T-helper 1 cell treated with Interleukin-12 subunit alpha and Interleukin-12 subunit beta and Interleukin-4 antibody, amounts not matched to agents 30 μg/mL and 1 μg/mL, for 36 hours (primary cell): ENCODE measurements at regions not wholly inside any gene's neighbourhood (a gene's known extent, or its start where the extent isn't known, plus 50 kb on each side); places are given as distances from the start of the nearest gene placed in this dataset.
"Not testable (repeated sequence)": the region's sequence is repeated elsewhere in the genome, so short reads cannot be mapped to it uniquely, and the experiment has no call there.

ENCODE experiments used
- H3K27ac Mint-ChIP-seq: one replicate; pipeline ENCODE4 v1.8.0; 2021; ENCODE audit warnings: mild to moderate bottlenecking, mixed read lengths
- H3K27me3 Mint-ChIP-seq: one replicate; pipeline ENCODE4 v1.8.0; 2021; ENCODE audit warnings: low read depth, mixed read lengths
- H3K36me3 Mint-ChIP-seq: one replicate; pipeline ENCODE4 v1.8.0; 2021; ENCODE audit warnings: low read depth, mixed read lengths
- H3K4me1 Mint-ChIP-seq: one replicate; pipeline ENCODE4 v1.8.0; 2021; ENCODE audit warnings: low read depth, mixed read lengths
- H3K4me3 Mint-ChIP-seq: one replicate; pipeline ENCODE4 v1.8.0; 2021; ENCODE audit warnings: mild to moderate bottlenecking, moderate library complexity, mixed read lengths
- H3K9me3 Mint-ChIP-seq: one replicate; pipeline ENCODE4 v1.8.0; 2021; ENCODE audit warnings: mixed read lengths

GRCh38 chrX:121655276-121655675, 607.9 kb downstream of the GLUD2 start:
- Mint-ChIP-seq H3K36me3 (no peaks in the 10 kb centered on the region), H3K4me1 (no peaks in the 10 kb centered on the region), H3K27me3 (no peaks in the 10 kb centered on the region), H3K4me3 (no peak overlapping the region), H3K9me3 (no peaks in the 10 kb centered on the region), H3K27ac (no peak overlapping the region)

- Mint-ChIP-seq H3K36me3 (no peaks in the 10 kb centered on the region), H3K4me1 (no peaks in the 10 kb centered on the region), H3K4me3 (no peak overlapping the region), H3K27me3 (no peaks in the 10 kb centered on the region), H3K9me3 (no peaks in the 10 kb centered on the region), H3K27ac (no peak overlapping the region)
Measured at GRCh38 chrX:121666171-121666570, 618.8 kb downstream of the GLUD2 start.

- no peak overlapping the region for H3K27ac Mint-ChIP-seq
- H3K27me3 Mint-ChIP-seq: no peaks in the 10 kb centered on the region
- no peak overlapping the region for H3K4me3 Mint-ChIP-seq
- peaks cover 9% of the 10 kb centered on the region for H3K9me3 Mint-ChIP-seq
- no peaks in the 10 kb centered on the region for H3K36me3 Mint-ChIP-seq
- H3K4me1 Mint-ChIP-seq: no peaks in the 10 kb centered on the region
Measured at GRCh38 chrX:121671649-121672048, 624.2 kb downstream of the GLUD2 start.

- H3K27ac Mint-ChIP-seq, H3K4me3 Mint-ChIP-seq, H3K4me1 Mint-ChIP-seq, H3K9me3 Mint-ChIP-seq, H3K36me3 Mint-ChIP-seq, H3K27me3 Mint-ChIP-seq: not testable (repeated sequence)
Measured at GRCh38 chrX:121709236-121709635, 661.8 kb downstream of the GLUD2 start.

- H3K4me3 Mint-ChIP-seq: no peak overlapping the region
- no peaks in the 10 kb centered on the region for H3K9me3 Mint-ChIP-seq
Measured at GRCh38 chrX:121733514-121733913, 686.1 kb downstream of the GLUD2 start.

GRCh38 chrX:121746105-121746504, 698.7 kb downstream of the GLUD2 start:
- no peaks in the 10 kb centered on the region for H3K9me3 Mint-ChIP-seq
- H3K36me3 Mint-ChIP-seq: no peaks in the 10 kb centered on the region
- H3K4me1 Mint-ChIP-seq: no peaks in the 10 kb centered on the region
- H3K27ac Mint-ChIP-seq: no peak overlapping the region
- H3K27me3 Mint-ChIP-seq: no peaks in the 10 kb centered on the region
- H3K4me3 Mint-ChIP-seq: no peak overlapping the region

More at GRCh38 chrX:121733514-121733913, 686.1 kb downstream of the GLUD2 start:
- H3K27me3 Mint-ChIP-seq: no peaks in the 10 kb centered on the region
- no peaks in the 10 kb centered on the region for H3K4me1 Mint-ChIP-seq
- H3K27ac Mint-ChIP-seq: no peak overlapping the region
- no peaks in the 10 kb centered on the region for H3K36me3 Mint-ChIP-seq

GRCh38 chrX:121753602-121754001, 706.2 kb downstream of the GLUD2 start:
- not testable (repeated sequence) for H3K4me3 Mint-ChIP-seq, H3K9me3 Mint-ChIP-seq, H3K27ac Mint-ChIP-seq, H3K27me3 Mint-ChIP-seq, H3K4me1 Mint-ChIP-seq, H3K36me3 Mint-ChIP-seq

- H3K9me3 Mint-ChIP-seq: no peaks in the 10 kb centered on the region
- H3K36me3 Mint-ChIP-seq: no peaks in the 10 kb centered on the region
- H3K4me1 Mint-ChIP-seq: no peaks in the 10 kb centered on the region
- H3K27ac Mint-ChIP-seq: no peak overlapping the region
- H3K27me3 Mint-ChIP-seq: no peaks in the 10 kb centered on the region
- no peak overlapping the region for H3K4me3 Mint-ChIP-seq
Measured at GRCh38 chrX:121754301-121754700, 706.9 kb downstream of the GLUD2 start.

- Mint-ChIP-seq H3K4me3 (no peak overlapping the region), H3K27ac (no peak overlapping the region), H3K9me3 (no peaks in the 10 kb centered on the region), H3K36me3 (no peaks in the 10 kb centered on the region), H3K4me1 (no peaks in the 10 kb centered on the region), H3K27me3 (no peaks in the 10 kb centered on the region)
Measured at GRCh38 chrX:121755541-121755940, 708.1 kb downstream of the GLUD2 start.

- H3K4me3 Mint-ChIP-seq: no peak overlapping the region
- H3K27ac Mint-ChIP-seq: no peak overlapping the region
- no peaks in the 10 kb centered on the region for H3K4me1 Mint-ChIP-seq
- H3K27me3 Mint-ChIP-seq: no peaks in the 10 kb centered on the region
- H3K36me3 Mint-ChIP-seq: no peaks in the 10 kb centered on the region
- no peaks in the 10 kb centered on the region for H3K9me3 Mint-ChIP-seq
Measured at GRCh38 chrX:121761845-121762244, 714.4 kb downstream of the GLUD2 start.

- Mint-ChIP-seq H3K27ac (no peak overlapping the region), H3K27me3 (no peaks in the 10 kb centered on the region), H3K4me1 (no peaks in the 10 kb centered on the region), H3K36me3 (no peaks in the 10 kb centered on the region), H3K9me3 (no peaks in the 10 kb centered on the region), H3K4me3 (no peak overlapping the region)
Measured at GRCh38 chrX:121763671-121764070, 716.3 kb downstream of the GLUD2 start.

- not testable (repeated sequence) for H3K27ac Mint-ChIP-seq, H3K4me1 Mint-ChIP-seq, H3K36me3 Mint-ChIP-seq, H3K9me3 Mint-ChIP-seq, H3K27me3 Mint-ChIP-seq, H3K4me3 Mint-ChIP-seq
Measured at GRCh38 chrX:121768210-121768609, 720.8 kb downstream of the GLUD2 start.

- H3K27ac Mint-ChIP-seq: no peak overlapping the region
- no peaks in the 10 kb centered on the region for H3K27me3 Mint-ChIP-seq
- H3K4me3 Mint-ChIP-seq: no peak overlapping the region
- no peaks in the 10 kb centered on the region for H3K9me3 Mint-ChIP-seq
- no peaks in the 10 kb centered on the region for H3K4me1 Mint-ChIP-seq
- H3K36me3 Mint-ChIP-seq: no peaks in the 10 kb centered on the region
Measured at GRCh38 chrX:121781991-121782390, 734.6 kb downstream of the GLUD2 start.

- H3K9me3 Mint-ChIP-seq: no peaks in the 10 kb centered on the region
- no peak overlapping the region for H3K27ac Mint-ChIP-seq
- H3K4me3 Mint-ChIP-seq: no peak overlapping the region
- H3K36me3 Mint-ChIP-seq: no peaks in the 10 kb centered on the region
- no peaks in the 10 kb centered on the region for H3K4me1 Mint-ChIP-seq
- no peaks in the 10 kb centered on the region for H3K27me3 Mint-ChIP-seq
Measured at GRCh38 chrX:121782544-121782943, 735.1 kb downstream of the GLUD2 start.

GRCh38 chrX:121782976-121783375, 735.6 kb downstream of the GLUD2 start:
- Mint-ChIP-seq H3K27me3 (no peaks in the 10 kb centered on the region), H3K27ac (no peak overlapping the region), H3K36me3 (no peaks in the 10 kb centered on the region), H3K4me1 (no peaks in the 10 kb centered on the region), H3K9me3 (no peaks in the 10 kb centered on the region), H3K4me3 (no peak overlapping the region)

- Mint-ChIP-seq H3K27me3 (no peaks in the 10 kb centered on the region), H3K9me3 (peaks cover 7% of the 10 kb centered on the region), H3K4me3 (no peak overlapping the region), H3K36me3 (no peaks in the 10 kb centered on the region), H3K27ac (no peak overlapping the region), H3K4me1 (no peaks in the 10 kb centered on the region)
Measured at GRCh38 chrX:121802881-121803412, 755.5 kb downstream of the GLUD2 start.
